ENCODE measurements at regions not wholly inside any gene's neighbourhood (a gene's known extent, or its start where the extent isn't known, plus 50 kb on each side); places are given as distances from the start of the nearest gene placed in this dataset.

DNA sequence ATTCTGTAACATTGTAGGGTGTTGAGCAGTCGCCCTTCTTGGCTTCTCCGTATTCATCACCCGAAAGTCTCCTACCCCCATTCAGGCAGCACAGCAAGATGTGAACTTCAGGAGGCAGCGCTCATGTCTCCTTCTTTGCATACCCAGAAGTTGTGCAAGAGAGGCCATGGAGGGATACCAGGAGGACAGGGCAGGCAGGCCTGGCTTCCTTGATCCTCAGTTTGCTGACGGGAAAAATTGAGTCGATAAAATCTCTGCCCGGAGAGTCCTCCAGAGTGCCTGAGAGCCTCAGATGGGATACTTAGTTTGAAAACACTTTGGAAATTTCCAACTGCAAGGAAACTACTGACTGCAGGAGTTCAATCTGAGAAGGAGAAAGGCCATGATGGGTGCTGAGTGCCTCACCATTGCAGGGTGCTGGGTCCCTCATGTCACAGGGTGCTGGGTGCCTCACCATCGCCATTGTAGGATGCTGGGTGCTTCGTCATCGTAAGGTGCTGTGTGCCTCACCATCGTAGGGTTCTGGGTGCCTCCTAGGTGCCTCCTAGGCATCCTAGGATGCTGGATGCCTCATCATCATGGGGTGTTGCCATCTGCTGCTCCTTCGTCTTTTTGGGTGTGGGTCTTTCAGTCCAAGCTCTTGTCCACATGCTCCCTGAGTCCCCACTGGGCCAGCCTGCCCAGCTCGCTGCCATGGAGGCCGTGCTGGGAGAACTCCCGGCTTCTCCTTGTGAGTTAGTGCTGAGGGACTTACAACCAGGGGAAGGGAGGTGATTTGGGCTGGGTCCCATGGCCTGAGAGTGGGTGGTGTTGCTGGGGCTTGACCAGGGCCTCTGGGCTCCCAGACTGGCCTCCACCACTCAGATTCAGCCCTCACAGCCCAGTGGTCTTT is 162.4 kb downstream of the DDX1 start:
- TF ChIP-seq EZH2 (IDR thresholded peaks at IDR 0.05; ENCODE audit: borderline replicate concordance, low read depth, low read length, severe bottlenecking), result no peak
- no peak for TF ChIP-seq CTCF (IDR thresholded peaks at IDR 0.05; ENCODE audit: borderline replicate concordance, extremely low read depth, low read length, poor library complexity, severe bottlenecking)

Data from DND-41 (cell line).